Erythroblast (primary cell): ENCODE measurements at regions not wholly inside any gene's neighbourhood (a gene's known extent, or its start where the extent isn't known, plus 50 kb on each side); places are given as distances from the start of the nearest gene placed in this dataset.

Experiments
- GATA1 ChIP-seq: IDR thresholded peaks from 2 replicates; pipeline ENCODE4 v1.6.1; 2011; ENCODE audit warnings: low read depth, mild to moderate bottlenecking, control low read depth, low read length, moderate library complexity
- POLR2A ChIP-seq: IDR thresholded peaks from 2 replicates; pipeline ENCODE4 v1.6.1; 2011; ENCODE audit warnings: mild to moderate bottlenecking, low read length

- TF ChIP-seq POLR2A (no peak), GATA1 (no peak)
Measured at GRCh38 chr16:76676356-76676755, 399.2 kb downstream of the CNTNAP4 start.
